K562 (cell line): ENCODE measurements at regions not wholly inside any gene's neighbourhood (a gene's known extent, or its start where the extent isn't known, plus 50 kb on each side); places are given as distances from the start of the nearest gene placed in this dataset.

Source experiments
- ATAC-seq: fragments of 200-7000 bp; cut with Tn5 transposase; 3 replicates; pipeline ENCODE4 v1.9.1; 2020; ENCODE audit warnings: moderate library complexity
- BruUV-seq: library from RNA; stranded (reverse); fragments of 400-500 nt; replicated peaks from 2 replicates; lab custom pipeline; 2021; lab: Mats Ljungman, UMichigan
- CTCF ChIA-PET: fragments of 300-600 bp; formaldehyde crosslinking; extraction: SDS; loops from one replicate; lab custom pipeline; 2021; ENCODE audit warnings: low intra/inter-chr PET ratio; lab: Yijun Ruan, JAX
- POLR2A ChIA-PET: fragments of 300-600, 350-650 bp; sonication (Branson Sonifier 250); formaldehyde crosslinking; extraction: SDS; loops from one replicate; lab custom pipeline; 2021; ENCODE audit warnings: antibody characterized with exemption, inconsistent platforms; lab: Yijun Ruan, JAX
- DNase-seq, 4 experiments: peaks; one replicate each; pipeline versions ENCODE4 v3.0.0 to v3.0.0-alpha.2; 2011 to 2018; ENCODE audit warnings: low spot score in 3 of 4, mixed read lengths in 3 of 4; ENCODE audit errors: extremely low read depth in 1 of 4
- FAIRE-seq: peaks from 2 replicates; lab custom pipeline; 2011; peaks lifted over from hg19 to GRCh38; lab: Jason Lieb, UNC
- H2AFZ ChIP-seq: 2 replicates; pipeline ENCODE4 v1.6.0; 2011; ENCODE audit warnings: low read depth, low read length, control low read depth, inconsistent platforms
- H3K27ac ChIP-seq: fragments of 200-600 bp; 3 replicates; pipeline ENCODE4 v1.8.0; 2011; ENCODE audit warnings: low read depth, mild to moderate bottlenecking, control low read depth, inconsistent platforms, low read length, moderate library complexity, mixed read lengths; ENCODE audit errors: extremely low read depth
- H3K27me3 ChIP-seq, 2 experiments: fragments of 300-600 bp in 1 of 2; 2 replicates in 1 of 2; 3 replicates in 1 of 2; pipeline versions ENCODE4 v1.6.0 to v1.8.0; 2011; ENCODE audit warnings: inconsistent platforms in 2 of 2, low read length in 2 of 2, mild to moderate bottlenecking in 1 of 2, mixed read lengths in 1 of 2, moderate library complexity in 1 of 2; ENCODE audit not compliant: control insufficient read depth in 2 of 2, insufficient read depth in 2 of 2
- H3K36me3 ChIP-seq: fragments of 300-600 bp; 3 replicates; pipeline ENCODE4 v1.8.0; 2011; ENCODE audit warnings: mild to moderate bottlenecking, low read length, inconsistent platforms; ENCODE audit not compliant: control insufficient read depth, insufficient read depth
- H3K4me1 ChIP-seq, 2 experiments: fragments of 200-600 bp in 1 of 2; replicated peaks in 1 of 2; 2 replicates in 1 of 2; 3 replicates in 1 of 2; pipeline versions ENCODE4 v1.5.1 to v1.8.0; 2011; ENCODE audit warnings: inconsistent platforms in 2 of 2, low read length in 2 of 2, mild to moderate bottlenecking in 1 of 2, mixed read lengths in 1 of 2, moderate library complexity in 1 of 2; ENCODE audit not compliant: control insufficient read depth in 2 of 2, insufficient read depth in 2 of 2
- H3K4me2 ChIP-seq: 2 replicates; pipeline ENCODE4 v1.6.1; 2011; ENCODE audit warnings: low read length, control low read depth, inconsistent platforms, mixed read lengths; ENCODE audit not compliant: insufficient read depth
- H3K4me3 ChIP-seq: fragments of 200-600 bp; sonication (generic), shearing (Covaris generic); 2 replicates; pipeline ENCODE4 v1.5.1; 2016; ENCODE audit warnings: control low read depth, inconsistent platforms
- H3K79me2 ChIP-seq: fragments of 200-600 bp; 3 replicates; pipeline ENCODE4 v1.8.0; 2011; ENCODE audit warnings: low read length, inconsistent platforms; ENCODE audit not compliant: control insufficient read depth, insufficient read depth
- H3K9ac ChIP-seq, 2 experiments: 2 replicates each; pipeline versions ENCODE4 v1.6.0 to v1.6.1; 2011; ENCODE audit warnings: low read depth in 2 of 2, low read length in 2 of 2, control low read depth in 1 of 2, inconsistent platforms in 1 of 2, mild to moderate bottlenecking in 1 of 2, mixed read lengths in 1 of 2; ENCODE audit not compliant: insufficient read depth in 1 of 2
- H3K9me1 ChIP-seq: one replicate; pipeline ENCODE4 v1.6.0; 2011; ENCODE audit warnings: inconsistent platforms, mild to moderate bottlenecking, low read length, moderate library complexity; ENCODE audit not compliant: control insufficient read depth, insufficient read depth
- H3K9me3 ChIP-seq: replicated peaks from 2 replicates; pipeline ENCODE4 v1.5.1; 2011; ENCODE audit warnings: low read depth, low read length, inconsistent platforms; ENCODE audit not compliant: control insufficient read depth, insufficient read depth
- H4K20me1 ChIP-seq: replicated peaks from 2 replicates; pipeline ENCODE4 v1.6.1; 2011; ENCODE audit warnings: low read length, inconsistent platforms, mixed read lengths; ENCODE audit not compliant: control insufficient read depth, insufficient read depth
- AFF4 ChIP-seq: sonication (generic); formaldehyde crosslinking; IDR thresholded peaks from 2 replicates; pipeline ENCODE4 v1.8.0; 2023; ENCODE audit warnings: mild to moderate bottlenecking, missing genetic modification reagents
- ATF7 ChIP-seq: fragments of 450-650 bp; IDR thresholded peaks from 2 replicates; pipeline ENCODE4 v1.7.1; 2014; ENCODE audit warnings: mild to moderate bottlenecking, moderate library complexity
- HBP1 ChIP-seq: fragments of 450-650 bp; formaldehyde crosslinking; IDR thresholded peaks from 2 replicates; pipeline ENCODE4 v1.4.0; 2022; ENCODE audit warnings: missing genetic modification characterization
- IFI16 ChIP-seq: fragments of 250-450 bp; sonication (Bioruptor Pico); IDR thresholded peaks from 2 replicates; pipeline ENCODE4 v2.1.2; 2022; ENCODE audit warnings: mild to moderate bottlenecking, inconsistent platforms
- MTA3 ChIP-seq: fragments of 450-650 bp; formaldehyde crosslinking; IDR thresholded peaks from 2 replicates; pipeline ENCODE4 v1.6.1; 2017; ENCODE audit warnings: mild to moderate bottlenecking, borderline replicate concordance
- PCBP1 ChIP-seq: fragments of 200-400 bp; formaldehyde crosslinking; IDR thresholded peaks from 2 replicates; pipeline ENCODE4 v1.6.1; 2018; ENCODE audit warnings: mild to moderate bottlenecking, low read depth, low read length; ENCODE audit not compliant: poor library complexity, severe bottlenecking
- POLR2B ChIP-seq: fragments of 450-650 bp; IDR thresholded peaks from 2 replicates; pipeline ENCODE4 v1.6.1; 2018; ENCODE audit warnings: low read depth; ENCODE audit not compliant: partially characterized antibody
- PREB ChIP-seq: sonication (generic); formaldehyde crosslinking; IDR thresholded peaks from 2 replicates; pipeline ENCODE4 v1.8.1; 2023; ENCODE audit warnings: mild to moderate bottlenecking, missing genetic modification reagents
- VEZF1 ChIP-seq: fragments of 200-800 bp; sonication (Bioruptor generic); IDR thresholded peaks from 2 replicates; pipeline ENCODE4 v1.6.1; 2017; ENCODE audit warnings: missing genetic modification characterization, missing compliant biosample characterization
- ZNF280B ChIP-seq: fragments of 250-450 bp; sonication (Bioruptor Pico); IDR thresholded peaks from 2 replicates; pipeline ENCODE4 v1.5.1; 2021; ENCODE audit warnings: mild to moderate bottlenecking
- ZZZ3 ChIP-seq: fragments of 450-650 bp; IDR thresholded peaks from 2 replicates; pipeline ENCODE4 v1.6.1; 2016; ENCODE audit warnings: antibody characterized with exemption, mild to moderate bottlenecking, moderate library complexity
- WGBS: fragments of 100-300 bp; shearing (Covaris generic); methylation state at CpG from one replicate; pipeline ENCODE4 v1.1.6; 2016; ENCODE audit warnings: low coverage, mixed read lengths; ENCODE audit not compliant: insufficient coverage; ENCODE audit errors: missing lambda C conversion rate; 5-methylcytosine and 5-hydroxymethylcytosine counted together
- in situ Hi-C: fragments of 300-500 bp; cut with MboI; formaldehyde crosslinking; loops from 4 replicates; pipeline ENCODE4 v1.15.0; 2018; ENCODE audit warnings: inconsistent platforms, mixed read lengths
- intact Hi-C: fragments of 100-400 bp; cut with micrococcal nuclease; formaldehyde crosslinking; loops from 2 replicates; pipeline ENCODE4 v1.14.2; 2022

- TF ChIP-seq PREB (CRISPR knock-in tag) (no peak), POLR2B (no peak), MTA3 (no peak)
These were observed 368.6 kb upstream of the CXorf51A start (continued) for GRCh38 chrX:147183161-147183560.

GRCh38 chrX:147180886-147181285 lies 366.3 kb upstream of the CXorf51A start:
- ATAC-seq (no peak), DNase-seq (no peak), FAIRE-seq (no peak)
- Histone ChIP-seq H3K36me3 (no peaks in the 10 kb centered on the region), H3K9me1 (no peaks in the 10 kb centered on the region), H3K79me2 (no peaks in the 10 kb centered on the region), H3K4me3 (no peak overlapping the region), H3K27me3 (no peaks in the 10 kb centered on the region), H2AFZ (no peak overlapping the region), H3K9me3 (no peaks in the 10 kb centered on the region), H3K4me1 (no peaks in the 10 kb centered on the region), H4K20me1 (no peaks in the 10 kb centered on the region), H3K27ac (no peak overlapping the region), H3K9ac (no peak overlapping the region), H3K4me2 (no peak overlapping the region)
- no TSS peak for BruUV-seq
- intact Hi-C loops, result no loop called here
- in situ Hi-C loops, result no loop called here
- ChIA-PET CTCF (no interaction called here), POLR2A (no interaction called here)
- WGBS, result 0% methylated on average over 4 of the region's 4 CpGs
- TF ChIP-seq IFI16 (CRISPR knock-in tag), result no peak
- no peak for TF ChIP-seq PCBP1
- no peak for TF ChIP-seq ZNF280B (CRISPR knock-in tag)
- no peak for TF ChIP-seq VEZF1 (CRISPR knock-in tag)
- TF ChIP-seq HBP1, result no peak
- TF ChIP-seq AFF4, result no peak
- TF ChIP-seq ZZZ3, result no peak
- no peak for TF ChIP-seq ATF7
